ENCODE measurements at regions not wholly inside any gene's neighbourhood (a gene's known extent, or its start where the extent isn't known, plus 50 kb on each side); places are given as distances from the start of the nearest gene placed in this dataset.

- DNase-seq (ENCODE audit: insufficient read length), result no peak
- FAIRE-seq, result no peak
- TF ChIP-seq POLR2A (IDR thresholded peaks at IDR 0.05; ENCODE audit: low read depth, low read length) (no peak), TAF1 (IDR thresholded peaks at IDR 0.05; ENCODE audit: borderline replicate concordance, low read depth, low read length) (no peak), POLR2AphosphoS5 (IDR thresholded peaks at IDR 0.05; ENCODE audit: low read depth, low read length) (no peak)
These were observed 297.3 kb upstream of the E2F7 start for GRCh38 chr12:77362509-77363210.

DNA sequence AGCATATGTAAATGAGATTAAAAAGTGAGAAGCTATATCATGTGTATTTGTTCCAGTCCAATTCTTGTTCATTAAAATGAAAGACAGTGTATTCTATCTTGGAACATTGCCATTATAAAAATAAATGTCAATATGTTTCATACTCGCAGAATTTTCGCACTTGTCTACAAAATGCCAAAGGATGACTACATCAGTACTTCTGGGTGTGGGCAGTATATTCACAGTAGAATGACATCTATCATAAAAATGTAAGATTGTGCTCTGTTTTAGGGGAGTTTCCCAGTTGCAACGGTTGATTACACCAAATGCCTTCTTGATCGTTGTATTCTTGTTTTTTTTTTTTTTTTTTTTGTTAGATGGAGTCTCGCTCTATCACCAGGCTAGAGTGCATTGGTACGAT, 292.3 kb upstream of the E2F7 start:
- FAIRE-seq, result no peak
- no peak for DNase-seq (ENCODE audit: insufficient read length)
- no peak for TF ChIP-seq POLR2A (IDR thresholded peaks at IDR 0.05; ENCODE audit: low read depth, low read length)
- TF ChIP-seq POLR2AphosphoS5 (IDR thresholded peaks at IDR 0.05; ENCODE audit: low read depth, low read length), result no peak
- no peak for TF ChIP-seq TAF1 (IDR thresholded peaks at IDR 0.05; ENCODE audit: borderline replicate concordance, low read depth, low read length)

GRCh38 chr12:77354766-77355362, 289.5 kb upstream of the E2F7 start:
- FAIRE-seq, result no peak
- no peak for DNase-seq (ENCODE audit: insufficient read length)

DNA sequence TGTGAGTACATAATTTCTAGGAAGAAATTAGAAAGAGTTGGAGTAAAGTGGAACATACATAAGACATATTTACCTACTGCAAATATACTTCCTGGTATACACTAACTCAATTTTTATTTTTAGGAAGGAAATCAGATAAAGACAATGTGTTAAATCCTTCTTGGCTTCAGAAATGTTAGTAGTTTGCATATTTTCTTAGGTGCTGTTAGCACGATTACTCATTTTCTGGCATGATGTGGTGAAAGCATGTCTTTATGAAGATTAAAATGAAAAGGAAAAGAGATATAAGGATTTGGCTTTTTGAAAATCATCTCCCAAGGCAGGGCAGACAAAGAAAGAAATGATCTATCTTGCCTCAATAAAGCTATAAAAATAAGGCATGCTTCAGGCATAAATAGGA, 287.6 kb upstream of the E2F7 start:
- TF ChIP-seq POLR2A (IDR thresholded peaks at IDR 0.05; ENCODE audit: low read depth, low read length) (no peak), POLR2AphosphoS5 (IDR thresholded peaks at IDR 0.05; ENCODE audit: low read depth, low read length) (no peak), TAF1 (IDR thresholded peaks at IDR 0.05; ENCODE audit: borderline replicate concordance, low read depth, low read length) (no peak)
- no peak for FAIRE-seq
- DNase-seq (ENCODE audit: insufficient read length), result no peak

More at GRCh38 chr12:77354766-77355362, 289.5 kb upstream of the E2F7 start:
- no peak for TF ChIP-seq POLR2AphosphoS5 (IDR thresholded peaks at IDR 0.05; ENCODE audit: low read depth, low read length)
- TF ChIP-seq TAF1 (IDR thresholded peaks at IDR 0.05; ENCODE audit: borderline replicate concordance, low read depth, low read length), result no peak
- no peak for TF ChIP-seq POLR2A (IDR thresholded peaks at IDR 0.05; ENCODE audit: low read depth, low read length)

- TF ChIP-seq TAF1 (IDR thresholded peaks at IDR 0.05; ENCODE audit: borderline replicate concordance, low read depth, low read length), result no peak
- TF ChIP-seq POLR2A (IDR thresholded peaks at IDR 0.05; ENCODE audit: low read depth, low read length), result no peak
- TF ChIP-seq POLR2AphosphoS5 (IDR thresholded peaks at IDR 0.05; ENCODE audit: low read depth, low read length), result no peak
- FAIRE-seq (no peak), DNase-seq (ENCODE audit: insufficient read length) (no peak)
These were observed 286.5 kb upstream of the E2F7 start for GRCh38 chr12:77351860-77352259.

- DNase-seq (ENCODE audit: insufficient read length), result no peak
- FAIRE-seq, result no peak
- TF ChIP-seq TAF1 (IDR thresholded peaks at IDR 0.05; ENCODE audit: borderline replicate concordance, low read depth, low read length) (no peak), POLR2A (IDR thresholded peaks at IDR 0.05; ENCODE audit: low read depth, low read length) (no peak), POLR2AphosphoS5 (IDR thresholded peaks at IDR 0.05; ENCODE audit: low read depth, low read length) (no peak)
These were observed 284.5 kb upstream of the E2F7 start for GRCh38 chr12:77349689-77350370.

DNA sequence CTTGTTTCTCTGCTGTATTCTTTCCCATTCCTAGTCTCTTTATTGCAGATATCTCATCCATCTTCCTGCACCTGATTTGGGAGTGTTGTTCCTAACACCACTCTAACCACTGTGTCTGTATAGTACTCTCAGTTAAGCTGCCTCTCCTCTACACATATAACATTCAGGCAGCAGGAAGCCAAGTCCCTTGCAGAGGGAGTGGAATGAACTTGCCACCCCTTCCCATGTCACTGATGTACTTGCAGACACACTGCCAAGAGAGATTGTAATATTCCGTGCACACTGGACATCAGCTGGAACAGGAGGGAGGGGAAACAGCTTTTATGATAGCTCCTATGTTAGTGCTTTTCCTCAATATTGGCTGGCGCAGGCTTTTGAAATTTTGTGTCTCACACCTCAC, 281.6 kb upstream of the E2F7 start:
- DNase-seq (ENCODE audit: insufficient read length) (no peak), FAIRE-seq (no peak)
- TF ChIP-seq TAF1 (IDR thresholded peaks at IDR 0.05; ENCODE audit: borderline replicate concordance, low read depth, low read length), result no peak

DNA sequence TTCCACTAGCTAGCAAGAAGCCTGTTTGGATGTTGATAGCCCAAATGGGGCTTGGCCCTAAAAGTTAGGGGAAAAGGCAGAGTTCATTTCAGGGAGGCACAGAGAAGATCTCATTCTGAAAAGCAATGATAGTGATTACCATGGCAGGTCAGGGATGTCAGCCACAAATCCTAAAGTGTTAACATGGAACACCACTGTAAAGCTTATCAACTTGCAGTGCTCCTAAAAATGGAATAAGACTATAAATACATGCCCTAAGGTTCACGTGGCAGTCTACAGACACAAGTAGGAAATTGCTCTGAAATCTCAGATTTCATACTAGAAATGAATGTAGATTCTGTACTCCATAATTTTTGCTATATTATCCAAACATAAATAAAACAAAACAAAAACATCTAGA, 280.0 kb upstream of the E2F7 start:
- no peak for FAIRE-seq
- no peak for TF ChIP-seq TAF1 (IDR thresholded peaks at IDR 0.05; ENCODE audit: borderline replicate concordance, low read depth, low read length)
- TF ChIP-seq POLR2AphosphoS5 (IDR thresholded peaks at IDR 0.05; ENCODE audit: low read depth, low read length), result no peak
- TF ChIP-seq POLR2A (IDR thresholded peaks at IDR 0.05; ENCODE audit: low read depth, low read length), result no peak
- DNase-seq (ENCODE audit: insufficient read length), result no peak

DNA sequence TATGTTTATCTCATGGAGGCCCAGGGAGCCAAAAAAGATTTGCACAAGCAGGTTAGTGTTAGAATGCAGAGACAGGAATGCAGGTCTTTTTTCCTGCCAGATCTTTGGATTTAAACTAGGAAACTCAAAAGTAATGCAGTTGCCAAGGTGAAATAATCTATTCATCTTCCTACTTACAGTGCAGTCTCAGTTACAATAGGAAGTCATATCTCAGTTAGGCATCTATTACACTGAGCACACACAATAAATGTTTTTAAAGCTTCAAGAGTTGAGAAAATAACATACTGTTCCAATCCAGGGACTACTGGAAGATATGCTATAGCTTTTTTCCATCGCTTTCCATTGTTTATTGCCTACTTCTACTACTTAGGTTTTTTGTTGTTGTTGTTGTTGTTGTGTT, 279.3 kb upstream of the E2F7 start:
- no peak for TF ChIP-seq POLR2AphosphoS5 (IDR thresholded peaks at IDR 0.05; ENCODE audit: low read depth, low read length)
- TF ChIP-seq POLR2A (IDR thresholded peaks at IDR 0.05; ENCODE audit: low read depth, low read length), result no peak
- no peak for TF ChIP-seq TAF1 (IDR thresholded peaks at IDR 0.05; ENCODE audit: borderline replicate concordance, low read depth, low read length)
- FAIRE-seq, result no peak
- DNase-seq (ENCODE audit: insufficient read length), result no peak

GRCh38 chr12:77343291-77343690, 277.9 kb upstream of the E2F7 start:
- DNase-seq (ENCODE audit: insufficient read length), result no peak
- no peak for TF ChIP-seq POLR2A (IDR thresholded peaks at IDR 0.05; ENCODE audit: low read depth, low read length)
- no peak for TF ChIP-seq POLR2AphosphoS5 (IDR thresholded peaks at IDR 0.05; ENCODE audit: low read depth, low read length)
- no peak for TF ChIP-seq TAF1 (IDR thresholded peaks at IDR 0.05; ENCODE audit: borderline replicate concordance, low read depth, low read length)
- FAIRE-seq, result no peak

DNA sequence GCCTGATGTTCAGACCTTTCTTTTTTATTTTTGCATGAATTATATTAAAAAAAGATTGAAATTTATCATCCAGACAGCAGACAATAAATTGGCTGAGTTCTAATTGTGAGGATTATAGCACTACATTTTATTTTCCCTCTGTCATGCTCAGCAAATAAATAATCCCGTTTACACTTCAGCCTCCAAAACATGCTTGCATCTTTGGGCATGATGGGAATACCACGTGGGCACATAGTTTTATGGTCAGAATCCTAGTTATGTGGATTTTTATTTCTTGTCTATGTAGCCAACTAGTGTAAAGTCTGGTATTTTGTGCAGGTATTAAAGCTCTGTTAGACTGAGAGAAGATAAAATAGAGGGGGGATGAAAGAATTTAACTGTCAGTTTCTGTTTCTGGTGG, 276.9 kb upstream of the E2F7 start:
- FAIRE-seq (no peak), DNase-seq (ENCODE audit: insufficient read length) (no peak)
- TF ChIP-seq POLR2AphosphoS5 (IDR thresholded peaks at IDR 0.05; ENCODE audit: low read depth, low read length) (no peak), TAF1 (IDR thresholded peaks at IDR 0.05; ENCODE audit: borderline replicate concordance, low read depth, low read length) (no peak), POLR2A (IDR thresholded peaks at IDR 0.05; ENCODE audit: low read depth, low read length) (no peak)

DNA sequence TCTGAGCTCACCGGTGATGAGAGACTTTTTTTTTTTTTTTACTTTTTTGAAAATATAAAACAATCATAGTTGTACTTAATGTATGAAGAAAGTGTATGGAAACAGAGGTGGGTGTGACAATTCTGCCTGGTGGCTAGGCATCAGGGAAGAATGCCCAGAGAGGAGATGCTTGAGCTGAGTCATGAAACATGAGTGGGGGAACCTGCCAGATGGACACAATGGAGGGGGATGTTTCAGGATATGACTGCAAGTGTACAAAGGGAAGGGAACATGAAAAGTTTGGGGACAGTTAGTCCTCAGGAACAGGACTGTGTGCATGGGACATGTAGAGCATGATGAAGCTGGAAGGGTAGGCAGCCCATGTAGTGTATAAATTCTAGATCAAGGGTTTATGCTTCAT, 274.2 kb upstream of the E2F7 start:
- no peak for DNase-seq (ENCODE audit: insufficient read length)
- FAIRE-seq, result no peak
- TF ChIP-seq POLR2A (IDR thresholded peaks at IDR 0.05; ENCODE audit: low read depth, low read length) (no peak), POLR2AphosphoS5 (IDR thresholded peaks at IDR 0.05; ENCODE audit: low read depth, low read length) (no peak), TAF1 (IDR thresholded peaks at IDR 0.05; ENCODE audit: borderline replicate concordance, low read depth, low read length) (no peak)

All from GM12892 (cell line).